HEK293 (cell line): ENCODE measurements at regions not wholly inside any gene's neighbourhood (a gene's known extent, or its start where the extent isn't known, plus 50 kb on each side); places are given as distances from the start of the nearest gene placed in this dataset.

ENCODE experiments used
- CTCF ChIP-seq: fragments of 450-650 bp; formaldehyde crosslinking; IDR thresholded peaks from 2 replicates; pipeline ENCODE4 v1.5.1; 2016; ENCODE audit warnings: missing biosample characterization, missing genetic modification characterization
- GLI2 ChIP-seq: fragments of 450-650 bp; formaldehyde crosslinking; IDR thresholded peaks from 2 replicates; pipeline ENCODE4; 2017; ENCODE audit warnings: missing biosample characterization, missing genetic modification characterization, low read depth, borderline replicate concordance
- PBX3 ChIP-seq: sonication (generic); formaldehyde crosslinking; IDR thresholded peaks from 2 replicates; pipeline ENCODE4 v1.8.1; 2022; ENCODE audit warnings: mild to moderate bottlenecking, moderate library complexity, missing genetic modification reagents
- PRDM4 ChIP-seq: fragments of 450-650 bp; formaldehyde crosslinking; IDR thresholded peaks from 2 replicates; pipeline ENCODE4 v1.5.1; 2017; ENCODE audit warnings: missing biosample characterization, missing genetic modification characterization
- ZBTB7A ChIP-seq: fragments of 450-650 bp; formaldehyde crosslinking; IDR thresholded peaks from 2 replicates; pipeline ENCODE4 v1.5.1; 2016; ENCODE audit warnings: low read depth, missing biosample characterization, missing genetic modification characterization
- ZNF146 ChIP-seq: fragments of 450-650 bp; formaldehyde crosslinking; IDR thresholded peaks from 2 replicates; pipeline ENCODE4 v1.5.1; 2016; ENCODE audit warnings: missing biosample characterization, missing genetic modification characterization
- ZNF23 ChIP-seq: fragments of 450-650 bp; formaldehyde crosslinking; IDR thresholded peaks from 2 replicates; pipeline ENCODE4 v1.5.1; 2016; ENCODE audit warnings: missing biosample characterization, missing genetic modification characterization, borderline replicate concordance
- ZNF354C ChIP-seq: fragments of 450-650 bp; formaldehyde crosslinking; IDR thresholded peaks from 2 replicates; pipeline ENCODE4 v1.5.1; 2016; ENCODE audit warnings: missing biosample characterization, missing genetic modification characterization, low read depth, borderline replicate concordance
- ZNF518A ChIP-seq: fragments of 450-650 bp; formaldehyde crosslinking; conservative IDR thresholded peaks from 2 replicates; pipeline ENCODE4 v1.5.1; 2016; ENCODE audit warnings: low read depth, missing biosample characterization, missing genetic modification characterization
- ZNF704 ChIP-seq: fragments of 450-650 bp; formaldehyde crosslinking; IDR thresholded peaks from 2 replicates; pipeline ENCODE4 v1.5.1; 2016; ENCODE audit warnings: missing biosample characterization, missing genetic modification characterization

- TF ChIP-seq ZNF518A = no peak
- TF ChIP-seq PRDM4 (tag by site-specific recombination) = no peak
- no peak for TF ChIP-seq CTCF (tag by site-specific recombination)
- TF ChIP-seq ZNF704 (tag by site-specific recombination) = no peak
- TF ChIP-seq PBX3 (CRISPR knock-in tag) = no peak
- no peak for TF ChIP-seq ZNF23 (tag by site-specific recombination)
- TF ChIP-seq GLI2 (tag by site-specific recombination) = no peak
- TF ChIP-seq ZNF354C (tag by site-specific recombination) = no peak
- no peak for TF ChIP-seq ZNF146
- TF ChIP-seq ZBTB7A (tag by site-specific recombination) = no peak
Observed at GRCh38 chr14:105929327-105930081, 403.1 kb downstream of the TMEM121 start.
